ENCODE measurements at regions not wholly inside any gene's neighbourhood (a gene's known extent, or its start where the extent isn't known, plus 50 kb on each side); places are given as distances from the start of the nearest gene placed in this dataset.

DNA sequence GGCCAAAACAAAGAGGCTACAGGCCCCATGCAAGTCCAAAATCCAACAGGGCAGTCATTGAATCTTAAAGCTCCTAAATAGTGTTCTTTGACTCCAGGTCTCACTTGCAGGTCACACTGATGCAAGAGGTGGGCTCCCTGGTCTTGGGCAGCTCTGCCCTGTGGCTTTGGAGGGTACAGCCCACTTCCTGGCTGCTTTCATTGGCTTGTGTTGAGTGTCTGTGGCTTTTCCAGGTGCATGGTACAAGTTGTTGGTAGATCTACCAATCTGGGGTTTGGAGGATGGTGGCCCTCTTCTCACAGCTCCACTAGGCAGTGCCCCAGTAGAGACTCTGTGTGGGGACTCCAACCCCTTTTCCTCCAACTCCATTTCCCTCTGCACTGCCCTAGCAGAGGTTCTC is 115.8 kb upstream of the ALKAL2 start (continued):
- TF ChIP-seq, protein P1, sequence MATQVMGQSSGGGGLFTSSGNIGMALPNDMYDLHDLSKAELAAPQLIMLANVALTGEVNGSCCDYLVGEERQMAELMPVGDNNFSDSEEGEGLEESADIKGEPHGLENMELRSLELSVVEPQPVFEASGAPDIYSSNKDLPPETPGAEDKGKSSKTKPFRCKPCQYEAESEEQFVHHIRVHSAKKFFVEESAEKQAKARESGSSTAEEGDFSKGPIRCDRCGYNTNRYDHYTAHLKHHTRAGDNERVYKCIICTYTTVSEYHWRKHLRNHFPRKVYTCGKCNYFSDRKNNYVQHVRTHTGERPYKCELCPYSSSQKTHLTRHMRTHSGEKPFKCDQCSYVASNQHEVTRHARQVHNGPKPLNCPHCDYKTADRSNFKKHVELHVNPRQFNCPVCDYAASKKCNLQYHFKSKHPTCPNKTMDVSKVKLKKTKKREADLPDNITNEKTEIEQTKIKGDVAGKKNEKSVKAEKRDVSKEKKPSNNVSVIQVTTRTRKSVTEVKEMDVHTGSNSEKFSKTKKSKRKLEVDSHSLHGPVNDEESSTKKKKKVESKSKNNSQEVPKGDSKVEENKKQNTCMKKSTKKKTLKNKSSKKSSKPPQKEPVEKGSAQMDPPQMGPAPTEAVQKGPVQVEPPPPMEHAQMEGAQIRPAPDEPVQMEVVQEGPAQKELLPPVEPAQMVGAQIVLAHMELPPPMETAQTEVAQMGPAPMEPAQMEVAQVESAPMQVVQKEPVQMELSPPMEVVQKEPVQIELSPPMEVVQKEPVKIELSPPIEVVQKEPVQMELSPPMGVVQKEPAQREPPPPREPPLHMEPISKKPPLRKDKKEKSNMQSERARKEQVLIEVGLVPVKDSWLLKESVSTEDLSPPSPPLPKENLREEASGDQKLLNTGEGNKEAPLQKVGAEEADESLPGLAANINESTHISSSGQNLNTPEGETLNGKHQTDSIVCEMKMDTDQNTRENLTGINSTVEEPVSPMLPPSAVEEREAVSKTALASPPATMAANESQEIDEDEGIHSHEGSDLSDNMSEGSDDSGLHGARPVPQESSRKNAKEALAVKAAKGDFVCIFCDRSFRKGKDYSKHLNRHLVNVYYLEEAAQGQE (IDR thresholded peaks at IDR 0.05; ENCODE audit: low read depth) = no peak

- POLR2A ChIA-PET = no interaction called here
- BruUV-seq (replicated peaks) = no TSS peak
- no peaks in the 10 kb centered on the region for H3K79me2 ChIP-seq (ENCODE audit: insufficient read depth, low read length)
These were observed 114.8 kb upstream of the ALKAL2 start for GRCh38 chr2:402721-403120.

More at GRCh38 chr2:402721-403120, 114.8 kb upstream of the ALKAL2 start:
- no peak overlapping the region for H3K9ac ChIP-seq (ENCODE audit: low read length)
- H3K4me2 ChIP-seq (ENCODE audit: low read length) = no peak overlapping the region
- H3K4me1 ChIP-seq (ENCODE audit: control insufficient read depth in 1 of 2, insufficient read depth in 2 of 2, low read length in 2 of 2) = no peaks in the 10 kb centered on the region
- ATAC-seq (no peak), DNase-seq (ENCODE audit: low read depth, low spot score) (no peak)
- no peaks in the 10 kb centered on the region for H4K20me1 ChIP-seq (ENCODE audit: insufficient read depth)
- no peaks in the 10 kb centered on the region for H3K9me2 ChIP-seq (ENCODE audit: insufficient read depth)
- no peaks in the 10 kb centered on the region for H3K36me3 ChIP-seq (ENCODE audit: control insufficient read depth in 1 of 2, insufficient read depth in 2 of 2, low read length in 2 of 2)
- RAD21 ChIA-PET (ENCODE audit: low non-redundant PET in 1 of 2, low total read pairs in 2 of 2, uncharacterized antibody in 2 of 2, unreplicated experiment in 2 of 2) = no interaction called here
- no peaks in the 10 kb centered on the region for H3K9me3 ChIP-seq (ENCODE audit: control insufficient read depth in 1 of 2, insufficient read depth in 1 of 2, low read depth in 1 of 2, low read length in 2 of 2)
- H3K27me3 ChIP-seq (ENCODE audit: insufficient read depth, low read length) = 0 out of 2 replicates have a peak, but pooled peaks cover 16% of the 10 kb centered on the region
- CTCF ChIA-PET = no interaction called here
- no peak overlapping the region for H3K27ac ChIP-seq (ENCODE audit: low read depth, low read length)
- no peak overlapping the region for H3K4me3 ChIP-seq (replicated peaks in 1 of 2; ENCODE audit: low read depth in 1 of 2, low read length in 2 of 2)
- intact Hi-C loops (cut with micrococcal nuclease) = no loop called here
- TF ChIP-seq CBX3 (IDR thresholded peaks at IDR 0.05; ENCODE audit: low read depth) (no peak), SRF (IDR thresholded peaks at IDR 0.05; ENCODE audit: low read depth) (no peak), CEBPB (IDR thresholded peaks at IDR 0.05; ENCODE audit: low read depth) (no peak), POLR2A (IDR thresholded peaks at IDR 0.05; ENCODE audit: borderline replicate concordance, extremely low read depth, insufficient read depth, insufficient read length) (no peak), SIN3A (IDR thresholded peaks at IDR 0.05; ENCODE audit: low read depth) (no peak), EZH2 (IDR thresholded peaks at IDR 0.05) (no peak), EZH2phosphoT487 (IDR thresholded peaks at IDR 0.05; ENCODE audit: borderline replicate concordance) (no peak)
- TF ChIP-seq, protein P2, sequence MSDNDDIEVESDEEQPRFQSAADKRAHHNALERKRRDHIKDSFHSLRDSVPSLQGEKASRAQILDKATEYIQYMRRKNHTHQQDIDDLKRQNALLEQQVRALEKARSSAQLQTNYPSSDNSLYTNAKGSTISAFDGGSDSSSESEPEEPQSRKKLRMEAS (IDR thresholded peaks at IDR 0.05) = no peak
- TF ChIP-seq, protein P1 (IDR thresholded peaks at IDR 0.05; ENCODE audit: low read depth) = no peak
- no peak overlapping the region for H2AFZ ChIP-seq (ENCODE audit: low read depth, low read length, poor library complexity, severe bottlenecking)

Data from HCT116 (cell line).